Endothelial cell of umbilical vein (primary cell): ENCODE measurements at regions not wholly inside any gene's neighbourhood (a gene's known extent, or its start where the extent isn't known, plus 50 kb on each side); places are given as distances from the start of the nearest gene placed in this dataset.

Experiments
- BruUV-seq: library from RNA; stranded (reverse); fragments of 400-500 nt; replicated peaks from 2 replicates; lab custom pipeline; 2021; lab: Mats Ljungman, UMichigan
- CTCF ChIA-PET: fragments of 300-600, 350-600 bp; sonication (Branson Sonifier 250); formaldehyde crosslinking; loops from one replicate; lab custom pipeline; 2021; ENCODE audit warnings: antibody characterized with exemption, inconsistent platforms; lab: Charles Lee
- POLR2A ChIA-PET: fragments of 300-600, 350-600 bp; sonication (Branson Sonifier 250); formaldehyde crosslinking; loops from one replicate; lab custom pipeline; 2021; ENCODE audit warnings: antibody characterized with exemption, inconsistent platforms; lab: Charles Lee
- DNase-seq: peaks from one replicate; pipeline ENCODE4 v3.0.0-alpha.2; 2011; ENCODE audit warnings: low read depth, low spot score
- FAIRE-seq: peaks from 2 replicates; lab custom pipeline; 2011; peaks lifted over from hg19 to GRCh38; lab: Jason Lieb, UNC
- H2AFZ ChIP-seq: 2 replicates; pipeline ENCODE4 v1.6.0; 2012; ENCODE audit warnings: low read depth, low read length, control low read depth, inconsistent platforms
- H3K27ac ChIP-seq: 2 replicates; pipeline ENCODE4 v1.5.1; 2011; ENCODE audit warnings: low read depth, mild to moderate bottlenecking, control low read depth, low read length, moderate library complexity; ENCODE audit not compliant: insufficient read depth
- H3K27me3 ChIP-seq, 2 experiments: 2 replicates each; pipeline versions ENCODE4 v1.6.0 to v1.6.1; 2011; ENCODE audit warnings: low read length in 2 of 2, mixed read lengths in 1 of 2; ENCODE audit not compliant: control insufficient read depth in 2 of 2, insufficient read depth in 2 of 2
- H3K36me3 ChIP-seq, 2 experiments: 2 replicates in 1 of 2; 3 replicates in 1 of 2; pipeline ENCODE4 v1.5.1; 2011; ENCODE audit warnings: low read length in 2 of 2, mild to moderate bottlenecking in 1 of 2, moderate library complexity in 1 of 2; ENCODE audit not compliant: control insufficient read depth in 2 of 2, insufficient read depth in 2 of 2; ENCODE audit errors: extremely low read depth in 1 of 2
- H3K4me1 ChIP-seq: 3 replicates; pipeline ENCODE4 v1.5.1; 2011; ENCODE audit warnings: mild to moderate bottlenecking, low read length; ENCODE audit not compliant: control insufficient read depth, insufficient read depth; ENCODE audit errors: extremely low read depth
- H3K4me2 ChIP-seq: 2 replicates; pipeline ENCODE4 v1.6.1; 2011; ENCODE audit warnings: low read length, control low read depth, mixed read lengths; ENCODE audit not compliant: insufficient read depth
- H3K4me3 ChIP-seq, 3 experiments: fragments of 200-600 bp in 1 of 3; sonication (generic), shearing (Covaris generic) in 1 of 3; replicated peaks in 1 of 3; 2 replicates each; pipeline ENCODE4 v1.5.1; 2011 to 2016; ENCODE audit warnings: control low read depth in 3 of 3, low read length in 3 of 3, mild to moderate bottlenecking in 2 of 3, inconsistent platforms in 1 of 3, low read depth in 1 of 3, moderate library complexity in 1 of 3; ENCODE audit not compliant: insufficient read depth in 1 of 3
- H3K79me2 ChIP-seq: 2 replicates; pipeline ENCODE4 v1.6.0; 2012; ENCODE audit warnings: low read length, inconsistent platforms; ENCODE audit not compliant: control insufficient read depth, insufficient read depth
- H3K9ac ChIP-seq: replicated peaks from 2 replicates; pipeline ENCODE3; 2011; ENCODE audit warnings: low read length, control low read depth; ENCODE audit not compliant: insufficient read depth; ENCODE audit errors: extremely low read depth
- H3K9me1 ChIP-seq: replicated peaks from 3 replicates; pipeline ENCODE4 v1.6.0; 2011; ENCODE audit warnings: mild to moderate bottlenecking, low read length; ENCODE audit not compliant: control insufficient read depth, insufficient read depth; ENCODE audit errors: extremely low read depth
- H3K9me3 ChIP-seq: replicated peaks from 2 replicates; pipeline ENCODE4 v1.5.1; 2012; ENCODE audit warnings: low read length, inconsistent platforms; ENCODE audit not compliant: control insufficient read depth, insufficient read depth
- H4K20me1 ChIP-seq: replicated peaks from 2 replicates; pipeline ENCODE3; 2011; ENCODE audit warnings: mild to moderate bottlenecking, low read length; ENCODE audit not compliant: control insufficient read depth, insufficient read depth; ENCODE audit errors: extremely low read depth
- CTCF ChIP-seq, 2 donors: IDR thresholded peaks; 1 replicate in 1 of 2; 2 replicates in 1 of 2; pipeline ENCODE4 v1.5.1; 2011; ENCODE audit warnings: low read length in 2 of 2, mild to moderate bottlenecking in 2 of 2, moderate library complexity in 2 of 2, control low read depth in 1 of 2, inconsistent platforms in 1 of 2, low read depth in 1 of 2; ENCODE audit not compliant: insufficient read depth in 1 of 2; ENCODE audit errors: extremely low read depth in 1 of 2
- EZH2 ChIP-seq: IDR thresholded peaks from 2 replicates; pipeline ENCODE4 v1.6.1; 2012; ENCODE audit warnings: borderline replicate concordance, low read depth, mild to moderate bottlenecking, moderate library complexity, low read length, inconsistent platforms; ENCODE audit not compliant: severe bottlenecking
- FOS ChIP-seq: IDR thresholded peaks from 2 replicates; pipeline ENCODE4 v1.6.1; 2011; ENCODE audit warnings: mild to moderate bottlenecking, low read length, moderate library complexity, borderline replicate concordance; ENCODE audit not compliant: insufficient read depth
- GATA2 ChIP-seq: IDR thresholded peaks from 2 replicates; pipeline ENCODE4 v1.7.0; 2011; ENCODE audit warnings: low read depth, mild to moderate bottlenecking, moderate library complexity, mixed read lengths, low read length; ENCODE audit not compliant: insufficient read length, insufficient read depth
- JUN ChIP-seq: IDR thresholded peaks from 2 replicates; pipeline ENCODE4 v1.6.1; 2011; ENCODE audit warnings: borderline replicate concordance, low read depth; ENCODE audit not compliant: insufficient read length, insufficient read depth
- MAX ChIP-seq: IDR thresholded peaks from 2 replicates; pipeline ENCODE4 v1.6.1; 2011; ENCODE audit not compliant: insufficient read depth, insufficient read length
- MYC ChIP-seq: IDR thresholded peaks from one replicate; pipeline ENCODE4 v1.6.1; 2011; ENCODE audit warnings: mild to moderate bottlenecking, low read depth, low read length
- POLR2A ChIP-seq: IDR thresholded peaks from 2 replicates; pipeline ENCODE4 v1.6.1; 2012; ENCODE audit warnings: low read depth, mild to moderate bottlenecking, control low read depth, low read length
- POLR2AphosphoS5 ChIP-seq: IDR thresholded peaks from 2 replicates; pipeline ENCODE4 v1.6.1; 2012; ENCODE audit warnings: low read depth, mild to moderate bottlenecking, control low read depth, low read length, moderate library complexity; ENCODE audit not compliant: insufficient read depth
- dilution Hi-C: fragments of 300-500 bp; cut with MboI; formaldehyde crosslinking; loops from one replicate; pipeline ENCODE4 v1.15.0; 2019; ENCODE audit warnings: low sequenced_read_pairs; ENCODE audit not compliant: extremely low pct_ligation_motif_present
- intact Hi-C: fragments of 100-400 bp; cut with micrococcal nuclease; formaldehyde crosslinking; loops from one replicate; pipeline ENCODE4 v1.10.0; 2022

- no peak overlapping the region for H2AFZ ChIP-seq
- H3K4me1 ChIP-seq = no peaks in the 10 kb centered on the region
- no peaks in the 10 kb centered on the region for H3K27me3 ChIP-seq
- POLR2A ChIA-PET = no interaction called here
- H3K27ac ChIP-seq = no peak overlapping the region
- DNase-seq = no peak
- H3K4me3 ChIP-seq = no peak overlapping the region
- H4K20me1 ChIP-seq = no peaks in the 10 kb centered on the region
- no peaks in the 10 kb centered on the region for H3K9me1 ChIP-seq
- no peaks in the 10 kb centered on the region for H3K79me2 ChIP-seq
- H3K9ac ChIP-seq = no peak overlapping the region
- TF ChIP-seq FOS = no peak
- no peak for TF ChIP-seq GATA2
- no peak for TF ChIP-seq MYC
- no peak for TF ChIP-seq MAX
- TF ChIP-seq POLR2A = no peak
- no peak for TF ChIP-seq POLR2AphosphoS5
- TF ChIP-seq EZH2 = no peak
- TF ChIP-seq CTCF (IDR thresholded peaks at IDR 0.05; ENCODE audit: extremely low read depth in 1 of 2, insufficient read depth in 1 of 2, low read depth in 1 of 2, low read length in 2 of 2) = no peak
- TF ChIP-seq JUN = no peak
- no peak for FAIRE-seq
- no peaks in the 10 kb centered on the region for H3K9me3 ChIP-seq
- dilution Hi-C loops = no loop called here
- H3K4me2 ChIP-seq = no peak overlapping the region
- intact Hi-C loops = no loop called here
- no TSS peak for BruUV-seq
- CTCF ChIA-PET = interaction anchor here (1.0 to 1.2 kb wide), 3 partner anchors 9 to 60 kb away, joined by 3 to 4 read pairs (median 3); no protein-coding TSS in a partner anchor
- H3K36me3 ChIP-seq = no peaks in the 10 kb centered on the region
Measured at GRCh38 chr21:16811970-16812369, 700.9 kb upstream of the CXADR start.
